HCT116 (cell line): ENCODE measurements at regions not wholly inside any gene's neighbourhood (a gene's known extent, or its start where the extent isn't known, plus 50 kb on each side); places are given as distances from the start of the nearest gene placed in this dataset.

Experiments used
- CEBPB ChIP-seq: IDR thresholded peaks from 2 replicates; pipeline ENCODE4 v1.6.1; 2012; ENCODE audit warnings: low read depth
- CTCF ChIP-seq, 3 experiments: fragments of 200-600 bp in 1 of 3; sonication (generic) in 1 of 3; IDR thresholded peaks in 2 of 3; conservative IDR thresholded peaks in 1 of 3; 2 replicates each; pipeline ENCODE4 v1.5.1; 2012 to 2017; ENCODE audit warnings: low read depth in 2 of 3, low read length in 2 of 3, antibody characterized with exemption in 1 of 3, borderline replicate concordance in 1 of 3, control low read depth in 1 of 3, mild to moderate bottlenecking in 1 of 3, mixed read lengths in 1 of 3, mixed run types in 1 of 3, moderate library complexity in 1 of 3; ENCODE audit not compliant: insufficient read depth in 1 of 3
- ELF1 ChIP-seq: IDR thresholded peaks from 2 replicates; pipeline ENCODE4 v1.6.1; 2012; ENCODE audit warnings: low read depth, borderline replicate concordance
- EZH2 ChIP-seq: fragments of 200-600 bp; sonication (generic); IDR thresholded peaks from 2 replicates; pipeline ENCODE4 v1.6.1; 2017; ENCODE audit warnings: antibody characterized with exemption, mixed run types
- JUND ChIP-seq: IDR thresholded peaks from 2 replicates; pipeline ENCODE4 v1.6.1; 2012
- POLR2A ChIP-seq: IDR thresholded peaks from 2 replicates; pipeline ENCODE4 v1.7.0; 2011; ENCODE audit warnings: borderline replicate concordance; ENCODE audit not compliant: insufficient read depth, insufficient read length; ENCODE audit errors: extremely low read depth
- POLR2AphosphoS5 ChIP-seq: IDR thresholded peaks from 2 replicates; pipeline ENCODE4 v1.6.1; 2011; ENCODE audit warnings: mild to moderate bottlenecking, low read depth, low read length, moderate library complexity
- RAD21 ChIP-seq: IDR thresholded peaks from 2 replicates; pipeline ENCODE4 v1.6.1; 2012; ENCODE audit warnings: low read depth, mild to moderate bottlenecking
- SIN3A ChIP-seq: IDR thresholded peaks from 2 replicates; pipeline ENCODE4 v1.6.1; 2012; ENCODE audit warnings: low read depth
- SP1 ChIP-seq: IDR thresholded peaks from 2 replicates; pipeline ENCODE4 v1.6.1; 2012; ENCODE audit warnings: low read depth
- SRF ChIP-seq: IDR thresholded peaks from 2 replicates; pipeline ENCODE4 v1.6.1; 2012; ENCODE audit warnings: low read depth
- TCF7L2 ChIP-seq: IDR thresholded peaks from 2 replicates; pipeline ENCODE4 v1.7.0; 2011; ENCODE audit warnings: borderline replicate concordance, inconsistent platforms; ENCODE audit not compliant: insufficient read depth, insufficient read length; ENCODE audit errors: extremely low read depth
- ZNF274 ChIP-seq: fragments of 200-500 bp; sonication (Bioruptor generic); IDR thresholded peaks from 2 replicates; pipeline ENCODE4 v1.6.1; 2014; ENCODE audit warnings: mild to moderate bottlenecking, low read depth, low read length, inconsistent platforms

GRCh38 chr5:53333160-53333559 is 147.3 kb upstream of the FST start:
- TF ChIP-seq SP1 = no peak
- TF ChIP-seq CTCF (IDR thresholded peaks at IDR 0.05 in 2 of 3, conservative IDR thresholded peaks at IDR 0.05 in 1 of 3; ENCODE audit: borderline replicate concordance in 1 of 3, insufficient read depth in 1 of 3, low read depth in 2 of 3, low read length in 2 of 3) = no peak
- no peak for TF ChIP-seq SRF
- TF ChIP-seq ZNF274 = no peak
- TF ChIP-seq RAD21 = no peak
- TF ChIP-seq POLR2AphosphoS5 = no peak
- TF ChIP-seq EZH2 = no peak
- TF ChIP-seq ELF1 = no peak
- no peak for TF ChIP-seq TCF7L2
- TF ChIP-seq SIN3A = no peak
- TF ChIP-seq JUND = no peak
- no peak for TF ChIP-seq CEBPB
- no peak for TF ChIP-seq POLR2A
